Activated naive CD4-positive, alpha-beta T cell treated with anti-CD3 and anti-CD28 coated beads, Interleukin-2, amount 50 U/mL, for 72 hours (primary cell): ENCODE measurements at regions not wholly inside any gene's neighbourhood (a gene's known extent, or its start where the extent isn't known, plus 50 kb on each side); places are given as distances from the start of the nearest gene placed in this dataset.
A peak's percentile ranks its signal among the peaks of the same experiment; 100 is the strongest.

Experiments used
- ATAC-seq, 2 donors: fragments of 150-1000 bp; cut with Tn5 transposase; 2 replicates each; pipeline ENCODE4 v1.10.0; 2021; ENCODE audit warnings: mild to moderate bottlenecking in 2 of 2, moderate library complexity in 2 of 2
- DNase-seq, 2 donors: peaks; one replicate each; pipeline ENCODE4 v3.0.0; 2021 to 2022; ENCODE audit warnings: low spot score in 2 of 2
- H3K27ac Mint-ChIP-seq, 2 donors: one replicate each; pipeline ENCODE4 v1.8.0; 2022; ENCODE audit warnings: mild to moderate bottlenecking in 2 of 2, mixed read lengths in 2 of 2
- H3K36me3 Mint-ChIP-seq, 2 donors: one replicate each; pipeline ENCODE4 v1.8.0; 2022; ENCODE audit warnings: mixed read lengths in 2 of 2
- H3K9me3 Mint-ChIP-seq, 2 donors: one replicate each; pipeline ENCODE4 v1.8.0; 2022; ENCODE audit warnings: mixed read lengths in 2 of 2

GRCh38 chr1:60213253-60213652, 139.7 kb upstream of the C1orf87 start:
- ATAC-seq (no peak), DNase-seq (no peak)
- Mint-ChIP-seq H3K36me3 (peaks cover 0 to 5% of the 10 kb centered on the region in 2 donors), H3K9me3 (peaks cover 5 to 9% of the 10 kb centered on the region in 2 donors), H3K27ac (no peak overlapping the region)

GRCh38 chr1:60196026-60196425, 122.5 kb upstream of the C1orf87 start:
- ATAC-seq (peak in 1 of 2 donors; percentile 71), DNase-seq (no peak)
- Mint-ChIP-seq H3K27ac (no peak overlapping the region), H3K36me3 (no peaks in the 10 kb centered on the region), H3K9me3 (peaks cover 4 to 6% of the 10 kb centered on the region in 2 donors)

DNA sequence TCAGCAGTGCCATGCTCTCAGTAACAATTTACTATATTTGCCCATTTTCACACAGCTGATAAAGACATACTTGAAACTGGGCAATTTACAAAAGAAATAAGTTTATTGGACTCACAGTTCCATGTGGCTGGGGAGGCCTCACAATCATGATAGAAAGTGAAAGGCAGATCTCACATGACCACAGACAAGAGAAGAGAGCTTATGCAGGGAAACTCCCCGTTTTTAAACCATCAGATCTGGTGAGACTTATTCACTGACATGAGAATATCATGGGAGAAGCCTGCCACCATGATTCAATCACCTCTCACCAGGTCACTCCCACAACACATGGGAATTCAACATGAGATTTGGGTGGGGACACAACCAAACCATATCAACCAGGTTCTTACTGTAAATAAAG, 112.1 kb upstream of the C1orf87 start:
- Mint-ChIP-seq H3K36me3 (no peaks in the 10 kb centered on the region), H3K27ac (no peak overlapping the region), H3K9me3 (peaks cover 8 to 13% of the 10 kb centered on the region in 2 donors)
- no peak for DNase-seq
- no peak for ATAC-seq

- peaks cover 5 to 13% of the 10 kb centered on the region in 2 donors for H3K9me3 Mint-ChIP-seq
- H3K36me3 Mint-ChIP-seq: no peaks in the 10 kb centered on the region
- DNase-seq: no peak
- H3K27ac Mint-ChIP-seq: no peak overlapping the region
- ATAC-seq: no peak
Measured at GRCh38 chr1:60184521-60184920, 111.0 kb upstream of the C1orf87 start.

DNA sequence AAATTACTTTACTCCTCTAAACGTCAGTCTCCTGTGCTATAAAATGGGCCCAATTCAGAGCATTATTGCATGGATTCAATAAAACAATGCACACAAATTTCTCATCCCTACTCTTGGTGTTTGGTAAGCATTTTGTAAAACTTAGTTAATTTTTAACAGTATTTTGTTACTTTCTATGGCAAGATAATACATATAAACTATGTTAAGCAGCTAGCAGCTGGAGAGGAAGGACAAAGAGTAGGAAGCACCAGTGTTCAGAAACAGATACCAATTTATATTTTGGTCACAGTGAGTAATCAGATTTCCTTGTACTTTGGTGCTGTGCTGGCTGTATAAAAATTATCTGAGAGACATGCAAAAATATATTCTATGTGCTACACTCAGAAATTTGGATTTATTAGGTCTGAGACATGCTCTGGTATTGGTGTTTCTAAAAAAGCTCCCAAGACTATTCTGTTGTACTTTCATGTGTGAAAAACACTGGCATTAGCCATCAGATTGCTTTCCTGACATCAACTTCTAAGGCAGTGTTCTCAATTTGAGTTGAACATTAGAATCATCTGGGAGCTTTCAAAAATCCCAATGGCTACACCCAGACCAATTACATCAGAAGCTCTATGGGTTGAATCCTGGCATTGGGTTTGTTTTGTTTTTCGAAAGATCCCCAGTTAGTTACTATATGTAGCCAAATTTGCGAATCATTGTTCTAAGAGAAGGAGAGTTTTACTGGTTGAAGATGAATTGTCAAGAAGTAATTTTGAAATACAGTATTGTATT, 100.3 kb upstream of the C1orf87 start:
- no peaks in the 10 kb centered on the region for H3K9me3 Mint-ChIP-seq
- ATAC-seq: no peak
- no peaks in the 10 kb centered on the region for H3K36me3 Mint-ChIP-seq
- no peak for DNase-seq
- H3K27ac Mint-ChIP-seq: no peak overlapping the region

DNA sequence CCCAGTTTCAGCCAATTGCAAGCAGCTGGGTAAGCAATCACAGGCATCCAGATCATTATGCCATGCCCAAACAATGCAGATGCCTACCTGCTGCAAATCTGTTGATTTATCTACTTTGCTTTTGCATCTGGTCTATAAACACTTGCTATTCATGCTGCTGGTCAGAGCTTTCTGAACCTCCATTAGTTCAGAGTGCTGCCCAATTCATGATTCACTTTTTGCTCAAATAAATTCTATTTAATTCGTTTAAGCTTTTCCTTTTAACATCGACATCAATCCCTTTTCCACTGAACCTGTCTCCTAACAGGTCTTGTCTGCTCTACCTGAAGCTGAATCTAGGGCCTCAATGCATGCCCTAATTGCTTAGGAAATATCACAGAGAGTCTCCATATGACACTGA, 99.4 kb upstream of the C1orf87 start:
- ATAC-seq: no peak
- no peaks in the 10 kb centered on the region for H3K36me3 Mint-ChIP-seq
- DNase-seq: no peak
- H3K9me3 Mint-ChIP-seq: no peaks in the 10 kb centered on the region
- H3K27ac Mint-ChIP-seq: no peak overlapping the region

DNA sequence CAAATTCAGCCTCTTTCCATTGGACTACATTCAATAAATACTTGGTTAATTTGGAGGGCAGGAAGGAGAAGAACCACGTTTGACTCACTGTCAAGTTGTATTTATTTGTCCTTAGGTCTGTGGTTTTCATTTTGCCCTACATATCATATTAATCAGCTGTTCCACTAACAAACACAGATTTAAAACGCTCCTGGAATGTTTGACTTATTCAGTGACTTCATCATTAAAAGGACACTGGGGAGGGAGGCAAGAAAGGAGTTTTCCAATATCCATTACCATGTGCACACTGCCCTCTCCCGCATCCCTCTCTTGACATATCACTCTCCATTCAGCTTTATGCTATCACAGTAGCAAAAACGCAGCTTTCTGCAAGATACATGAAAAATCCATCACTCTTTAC, 98.2 kb upstream of the C1orf87 start:
- Mint-ChIP-seq H3K9me3 (no peaks in the 10 kb centered on the region), H3K27ac (no peak overlapping the region), H3K36me3 (no peaks in the 10 kb centered on the region)
- no peak for ATAC-seq
- no peak for DNase-seq

GRCh38 chr1:60170709-60171108, 97.1 kb upstream of the C1orf87 start:
- ATAC-seq (no peak), DNase-seq (no peak)
- Mint-ChIP-seq H3K36me3 (no peaks in the 10 kb centered on the region), H3K27ac (no peak overlapping the region), H3K9me3 (no peaks in the 10 kb centered on the region)

DNA sequence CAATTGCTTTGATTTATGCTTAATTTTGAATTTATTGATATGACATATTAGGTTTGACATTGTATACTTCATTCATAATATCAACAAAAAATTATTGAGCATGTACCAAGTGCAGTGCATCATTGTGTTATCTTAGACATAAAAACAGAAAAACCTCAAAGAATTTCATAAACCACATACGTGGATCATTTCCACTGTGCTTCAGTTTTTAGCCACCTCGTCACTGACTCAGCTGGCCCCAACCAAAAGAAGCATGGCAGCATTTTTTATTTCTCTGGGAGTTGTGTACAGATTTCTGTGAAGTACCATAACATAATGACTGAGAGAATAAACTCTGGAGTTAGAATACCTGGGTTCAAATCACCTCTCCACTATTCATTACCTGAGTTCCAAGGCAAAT, 95.6 kb upstream of the C1orf87 start:
- ATAC-seq (no peak), DNase-seq (no peak)
- Mint-ChIP-seq H3K9me3 (no peaks in the 10 kb centered on the region), H3K27ac (no peak overlapping the region), H3K36me3 (no peaks in the 10 kb centered on the region)

- Mint-ChIP-seq H3K9me3 (no peaks in the 10 kb centered on the region), H3K36me3 (no peaks in the 10 kb centered on the region), H3K27ac (no peak overlapping the region)
- no peak for ATAC-seq
- no peak for DNase-seq
Measured at GRCh38 chr1:60162936-60163335, 89.4 kb upstream of the C1orf87 start.

- no peaks in the 10 kb centered on the region for H3K9me3 Mint-ChIP-seq
Measured at GRCh38 chr1:60160141-60160540, 86.6 kb upstream of the C1orf87 start.

DNA sequence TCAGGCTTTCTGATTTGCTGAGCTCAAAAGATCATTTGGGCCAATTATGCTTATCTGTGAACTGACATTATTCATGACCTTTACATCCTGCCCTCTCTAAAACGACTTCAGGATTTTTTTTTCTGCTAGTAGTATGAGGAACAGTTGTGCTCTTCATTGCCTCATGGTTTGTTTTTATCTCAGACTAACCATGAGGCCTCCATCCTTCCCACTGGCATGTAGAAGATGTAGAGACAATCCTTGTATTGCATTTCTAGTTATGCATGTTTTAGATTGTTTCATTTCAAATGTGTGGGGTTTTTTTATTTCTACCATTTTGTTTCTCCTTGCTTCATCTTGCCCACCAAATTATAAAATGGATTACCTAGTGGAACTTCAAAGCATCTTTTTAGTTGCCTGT, 82.8 kb upstream of the C1orf87 start:
- DNase-seq (no peak), ATAC-seq (no peak)
- no peaks in the 10 kb centered on the region for H3K36me3 Mint-ChIP-seq
- H3K9me3 Mint-ChIP-seq: no peaks in the 10 kb centered on the region
- no peak overlapping the region for H3K27ac Mint-ChIP-seq

More at GRCh38 chr1:60160141-60160540, 86.6 kb upstream of the C1orf87 start:
- Mint-ChIP-seq H3K36me3 (no peaks in the 10 kb centered on the region), H3K27ac (no peak overlapping the region)
- DNase-seq (no peak), ATAC-seq (no peak)

GRCh38 chr1:60153961-60154360, 80.4 kb upstream of the C1orf87 start:
- ATAC-seq (no peak), DNase-seq (no peak)
- no peaks in the 10 kb centered on the region for H3K9me3 Mint-ChIP-seq
- H3K27ac Mint-ChIP-seq: no peak overlapping the region
- no peaks in the 10 kb centered on the region for H3K36me3 Mint-ChIP-seq

- Mint-ChIP-seq H3K9me3 (no peaks in the 10 kb centered on the region), H3K27ac (no peak overlapping the region)
- no peak for DNase-seq
Measured at GRCh38 chr1:60152891-60153290, 79.3 kb upstream of the C1orf87 start.

GRCh38 chr1:60151311-60151710, 77.7 kb upstream of the C1orf87 start:
- ATAC-seq: no peak

More at GRCh38 chr1:60152891-60153290, 79.3 kb upstream of the C1orf87 start:
- no peak for ATAC-seq
- no peaks in the 10 kb centered on the region for H3K36me3 Mint-ChIP-seq

GRCh38 chr1:60149251-60149650, 75.7 kb upstream of the C1orf87 start:
- H3K9me3 Mint-ChIP-seq: no peaks in the 10 kb centered on the region
- H3K27ac Mint-ChIP-seq: no peak overlapping the region
- ATAC-seq (no peak), DNase-seq (no peak)
- H3K36me3 Mint-ChIP-seq: no peaks in the 10 kb centered on the region

More at GRCh38 chr1:60151311-60151710, 77.7 kb upstream of the C1orf87 start:
- Mint-ChIP-seq H3K9me3 (no peaks in the 10 kb centered on the region), H3K27ac (no peak overlapping the region), H3K36me3 (no peaks in the 10 kb centered on the region)
- DNase-seq: no peak

DNA sequence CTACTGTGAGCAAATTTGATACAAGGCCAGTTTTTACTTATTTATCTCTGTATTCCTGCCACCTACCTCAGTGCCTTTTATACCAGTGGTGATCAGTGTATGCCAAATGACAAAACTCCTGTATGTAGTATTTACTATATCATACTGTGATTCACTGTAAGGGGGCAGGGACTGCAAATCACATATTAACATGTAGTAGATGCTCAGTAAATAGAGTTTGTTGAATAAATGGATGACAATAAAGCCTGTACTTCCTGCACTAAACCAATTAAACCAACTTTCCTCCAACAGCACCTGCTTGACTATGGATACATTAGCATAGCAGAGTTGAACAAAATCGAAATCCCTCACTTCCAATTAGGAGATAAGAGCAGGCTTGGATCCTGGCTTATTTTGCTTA, 73.3 kb upstream of the C1orf87 start:
- no peak for DNase-seq
- Mint-ChIP-seq H3K36me3 (no peaks in the 10 kb centered on the region), H3K9me3 (no peaks in the 10 kb centered on the region), H3K27ac (no peak overlapping the region)
- no peak for ATAC-seq

DNA sequence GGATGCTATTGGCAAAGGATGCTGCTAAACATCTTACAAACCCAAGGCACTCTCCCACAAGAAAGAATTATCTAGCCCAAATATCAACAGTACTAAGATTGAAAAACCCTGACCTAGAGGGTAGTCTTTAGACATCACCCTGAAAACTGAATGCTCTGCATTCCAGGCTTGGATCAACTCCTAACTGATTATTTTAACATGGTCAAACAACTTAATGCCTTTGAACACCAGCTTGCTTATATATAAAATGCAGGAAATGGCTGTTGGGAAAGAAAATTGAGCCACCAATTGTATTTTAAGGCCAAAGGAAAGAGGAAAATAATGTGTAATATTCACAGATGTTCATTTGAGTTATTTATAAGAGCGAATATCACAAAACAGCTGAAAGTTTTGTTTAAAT, 72.2 kb upstream of the C1orf87 start:
- Mint-ChIP-seq H3K36me3 (no peaks in the 10 kb centered on the region), H3K27ac (no peak overlapping the region), H3K9me3 (no peaks in the 10 kb centered on the region)
- no peak for DNase-seq
- ATAC-seq: no peak
